Prostate gland (tissue), 2 donors: ENCODE measurements at regions not wholly inside any gene's neighbourhood (a gene's known extent, or its start where the extent isn't known, plus 50 kb on each side); places are given as distances from the start of the nearest gene placed in this dataset.

Source experiments
- POLR2A ChIP-seq: fragments of 450-650 bp; IDR thresholded peaks from one replicate; pipeline ENCODE4 v1.6.1; 2016; ENCODE audit warnings: antibody characterized with exemption, mild to moderate bottlenecking
- POLR2AphosphoS5 ChIP-seq: sonication (generic); formaldehyde crosslinking; IDR thresholded peaks from one replicate; pipeline ENCODE4 v1.6.1; 2017; ENCODE audit warnings: antibody characterized with exemption
- TF ChIP-seq, protein P1 (sequence below), 4 experiments: fragments of 200-600 bp in 2 of 4; fragments of 450-650 bp in 2 of 4; sonication (generic) in 2 of 4; IDR thresholded peaks; 1 replicate in 3 of 4; 2 replicates in 1 of 4; pipeline ENCODE4 v1.5.1; 2016 to 2019; ENCODE audit warnings: antibody characterized with exemption in 4 of 4, mild to moderate bottlenecking in 2 of 4, moderate library complexity in 2 of 4

DNA sequence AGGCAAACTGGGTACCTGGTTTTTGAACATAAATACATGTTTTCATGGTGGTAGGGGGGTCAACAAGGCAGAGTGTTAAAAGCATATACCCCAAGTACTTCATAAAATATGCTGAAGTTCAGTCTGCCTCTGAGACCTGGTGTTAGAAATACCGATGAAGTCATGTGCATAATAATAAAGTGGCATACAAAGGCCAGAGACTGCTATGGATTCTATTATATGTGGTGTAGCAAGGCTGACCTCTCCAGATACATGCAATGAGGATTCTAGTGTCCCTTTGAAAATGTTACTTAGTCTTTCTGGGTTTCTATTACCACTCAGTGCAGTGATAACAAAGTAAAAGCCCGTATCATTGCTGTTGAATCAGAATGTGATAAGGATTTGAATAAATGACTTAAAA, 487.5 kb upstream of the ZNF608 start:
- TF ChIP-seq, protein P1, sequence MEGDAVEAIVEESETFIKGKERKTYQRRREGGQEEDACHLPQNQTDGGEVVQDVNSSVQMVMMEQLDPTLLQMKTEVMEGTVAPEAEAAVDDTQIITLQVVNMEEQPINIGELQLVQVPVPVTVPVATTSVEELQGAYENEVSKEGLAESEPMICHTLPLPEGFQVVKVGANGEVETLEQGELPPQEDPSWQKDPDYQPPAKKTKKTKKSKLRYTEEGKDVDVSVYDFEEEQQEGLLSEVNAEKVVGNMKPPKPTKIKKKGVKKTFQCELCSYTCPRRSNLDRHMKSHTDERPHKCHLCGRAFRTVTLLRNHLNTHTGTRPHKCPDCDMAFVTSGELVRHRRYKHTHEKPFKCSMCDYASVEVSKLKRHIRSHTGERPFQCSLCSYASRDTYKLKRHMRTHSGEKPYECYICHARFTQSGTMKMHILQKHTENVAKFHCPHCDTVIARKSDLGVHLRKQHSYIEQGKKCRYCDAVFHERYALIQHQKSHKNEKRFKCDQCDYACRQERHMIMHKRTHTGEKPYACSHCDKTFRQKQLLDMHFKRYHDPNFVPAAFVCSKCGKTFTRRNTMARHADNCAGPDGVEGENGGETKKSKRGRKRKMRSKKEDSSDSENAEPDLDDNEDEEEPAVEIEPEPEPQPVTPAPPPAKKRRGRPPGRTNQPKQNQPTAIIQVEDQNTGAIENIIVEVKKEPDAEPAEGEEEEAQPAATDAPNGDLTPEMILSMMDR (IDR thresholded peaks at IDR 0.05) = no peak
- TF ChIP-seq POLR2AphosphoS5 = no peak
- no peak for TF ChIP-seq POLR2A
